HepG2 (cell line): ENCODE measurements at regions not wholly inside any gene's neighbourhood (a gene's known extent, or its start where the extent isn't known, plus 50 kb on each side); places are given as distances from the start of the nearest gene placed in this dataset.

Experiments used
- ATAC-seq: fragments of 200-7000 bp; cut with Tn5 transposase; 3 replicates; pipeline ENCODE4 v1.9.1; 2020; ENCODE audit warnings: mild to moderate bottlenecking, moderate library complexity
- BruUV-seq: library from RNA; stranded (reverse); fragments of 400-500 nt; replicated peaks from 2 replicates; lab custom pipeline; 2021; lab: Mats Ljungman, UMichigan
- CTCF ChIA-PET: fragments of 300-600 bp; formaldehyde crosslinking; extraction: SDS; loops from one replicate; lab custom pipeline; 2021; ENCODE audit warnings: low total read pairs, inconsistent platforms, low intra/inter-chr PET ratio; lab: Yijun Ruan, JAX
- POLR2A ChIA-PET: fragments of 350-600 bp; sonication (Branson Sonifier 250); formaldehyde crosslinking; loops from one replicate; lab custom pipeline; 2020; ENCODE audit warnings: antibody characterized with exemption, inconsistent platforms; lab: Yijun Ruan, JAX
- DNase-seq: peaks from one replicate; pipeline ENCODE4 v3.0.0-alpha.2; 2015; ENCODE audit warnings: low spot score
- FAIRE-seq: peaks from 3 replicates; lab custom pipeline; 2011; peaks lifted over from hg19 to GRCh38; lab: Jason Lieb, UNC
- H2AFZ ChIP-seq: one replicate; pipeline ENCODE4 v1.6.1; 2011; ENCODE audit warnings: low read length, inconsistent platforms
- H3K27ac ChIP-seq: fragments of 300-600 bp; 3 replicates; pipeline ENCODE4 v1.8.0; 2011; ENCODE audit warnings: mixed run types, mild to moderate bottlenecking, mixed read lengths, low read length, inconsistent platforms; ENCODE audit not compliant: insufficient read depth; ENCODE audit errors: extremely low read length
- H3K27me3 ChIP-seq, 2 experiments: fragments of 200-600 bp in 1 of 2; 2 replicates in 1 of 2; 3 replicates in 1 of 2; pipeline versions ENCODE4 v1.6.0 to v1.8.0; 2011; ENCODE audit warnings: low read length in 2 of 2, mild to moderate bottlenecking in 2 of 2, moderate library complexity in 2 of 2, inconsistent platforms in 1 of 2; ENCODE audit not compliant: insufficient read depth in 2 of 2, control insufficient read depth in 1 of 2
- H3K36me3 ChIP-seq, 2 experiments: fragments of 200-600 bp in 1 of 2; replicated peaks in 1 of 2; 2 replicates in 1 of 2; 3 replicates in 1 of 2; pipeline versions ENCODE4 v1.5.1 to v1.8.0; 2011; ENCODE audit warnings: low read length in 2 of 2, inconsistent platforms in 1 of 2; ENCODE audit not compliant: insufficient read depth in 2 of 2, control insufficient read depth in 1 of 2
- H3K4me1 ChIP-seq: 2 replicates; pipeline ENCODE4 v1.5.1; 2012; ENCODE audit warnings: low read length, inconsistent platforms; ENCODE audit not compliant: insufficient read depth
- H3K4me2 ChIP-seq: 2 replicates; pipeline ENCODE4 v1.6.0; 2011; ENCODE audit warnings: low read depth, low read length, inconsistent platforms
- H3K4me3 ChIP-seq, 3 experiments: fragments of 200-600 bp in 1 of 3; sonication (generic), shearing (Covaris generic) in 1 of 3; replicated peaks in 1 of 3; 2 replicates each; pipeline ENCODE4 v1.5.1; 2011 to 2016; ENCODE audit warnings: low read length in 3 of 3, inconsistent platforms in 2 of 3, low read depth in 2 of 3, mild to moderate bottlenecking in 2 of 3, control low read depth in 1 of 3, mixed read lengths in 1 of 3; ENCODE audit not compliant: insufficient read depth in 1 of 3
- H3K79me2 ChIP-seq: one replicate; pipeline ENCODE4 v1.6.1; 2011; ENCODE audit warnings: low read length, inconsistent platforms; ENCODE audit not compliant: insufficient read depth
- H3K9ac ChIP-seq: 2 replicates; pipeline ENCODE4 v1.6.0; 2011; ENCODE audit warnings: mild to moderate bottlenecking, low read depth, low read length, inconsistent platforms; ENCODE audit not compliant: insufficient read depth
- H3K9me3 ChIP-seq: 2 replicates; pipeline ENCODE4 v1.5.1; 2012; ENCODE audit warnings: mild to moderate bottlenecking, low read length
- H4K20me1 ChIP-seq: 2 replicates; pipeline ENCODE4 v1.6.0; 2011; ENCODE audit warnings: inconsistent platforms, mild to moderate bottlenecking, low read length, moderate library complexity; ENCODE audit not compliant: insufficient read depth
- CERS6 ChIP-seq: sonication (generic); formaldehyde crosslinking; IDR thresholded peaks from 2 replicates; pipeline ENCODE4 v1.5.0; 2020; ENCODE audit warnings: missing genetic modification reagents
- CHD2 ChIP-seq: IDR thresholded peaks from 2 replicates; pipeline ENCODE4 v1.6.1; 2011; ENCODE audit warnings: low read depth, low read length, improper control_type of control experiment
- DNMT3B ChIP-seq: conservative IDR thresholded peaks from 2 replicates; pipeline ENCODE4 v1.6.1; 2016; ENCODE audit warnings: missing biosample characterization, control low read depth
- ZNF17 ChIP-seq: sonication (generic); formaldehyde crosslinking; IDR thresholded peaks from 2 replicates; pipeline ENCODE4 v1.5.0; 2020; ENCODE audit warnings: mild to moderate bottlenecking, missing genetic modification reagents
- ZNF44 ChIP-seq: sonication (generic); formaldehyde crosslinking; IDR thresholded peaks from 2 replicates; pipeline ENCODE4 v1.5.1; 2020; ENCODE audit warnings: mild to moderate bottlenecking, missing genetic modification reagents
- WGBS: methylation state at CpG from one replicate; pipeline ENCODE4 v1.1.6; 2017; ENCODE audit warnings: low lambda C conversion rate; 5-methylcytosine and 5-hydroxymethylcytosine counted together
- in situ Hi-C: cut with HindIII; loops from 2 replicates; pipeline ENCODE4 v1.10.0; 2017; ENCODE audit warnings: low pct_unique_long_range_greater_than_20kb; ENCODE audit not compliant: extremely low pct_ligation_motif_present
- intact Hi-C: fragments of 100-400 bp; cut with micrococcal nuclease; formaldehyde crosslinking; loops from one replicate; pipeline ENCODE4 v1.10.0; 2022; ENCODE audit not compliant: unreplicated experiment
- TF ChIP-seq, protein P1 (sequence below): sonication (generic); formaldehyde crosslinking; IDR thresholded peaks from 2 replicates; pipeline ENCODE4 v1.8.1; 2022; ENCODE audit warnings: mild to moderate bottlenecking, missing genetic modification reagents

DNA sequence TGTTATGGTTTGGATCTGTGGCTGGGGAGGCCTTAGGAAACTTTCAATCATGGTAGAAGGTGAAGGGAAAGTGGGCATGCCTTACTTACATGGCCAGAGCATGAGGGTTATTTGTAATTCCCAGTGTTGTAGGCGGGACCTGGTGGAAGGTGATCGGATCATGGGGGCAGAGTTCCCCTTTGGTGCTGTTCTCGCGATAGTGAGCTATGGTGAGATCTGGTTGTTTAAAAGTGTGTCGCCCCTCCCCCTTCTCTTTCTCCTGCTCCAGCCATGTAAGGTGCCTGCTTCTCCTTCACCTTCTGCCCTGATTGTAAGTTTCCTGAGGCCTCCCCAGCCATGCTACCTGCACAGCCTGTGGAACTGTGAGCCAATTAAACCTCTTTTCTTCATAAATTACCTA lies 145.8 kb downstream of the TFAP2C start:
- no peaks in the 10 kb centered on the region for H3K79me2 ChIP-seq
- WGBS, result 33% methylated on average over 5 of the region's 5 CpGs
- no peak overlapping the region for H3K9ac ChIP-seq
- FAIRE-seq (no peak), DNase-seq (no peak), ATAC-seq (no peak)
- no peaks in the 10 kb centered on the region for H4K20me1 ChIP-seq
- H3K4me2 ChIP-seq, result no peak overlapping the region
- no peak overlapping the region for H3K4me3 ChIP-seq
- ChIA-PET CTCF (no interaction called here), POLR2A (no interaction called here)
- intact Hi-C loops, result no loop called here
- H3K27me3 ChIP-seq, result peaks cover 0 to 12% of the 10 kb centered on the region in 2 experiments; a peak in 2 of 5 replicates
- no peak overlapping the region for H2AFZ ChIP-seq
- in situ Hi-C loops, result no loop called here
- BruUV-seq, result no TSS peak
- no peak for TF ChIP-seq ZNF17
- TF ChIP-seq CHD2, result peak; percentile 79
- H3K4me1 ChIP-seq, result no peaks in the 10 kb centered on the region
- no peak overlapping the region for H3K27ac ChIP-seq
- H3K36me3 ChIP-seq, result no peaks in the 10 kb centered on the region
- no peaks in the 10 kb centered on the region for H3K9me3 ChIP-seq

DNA sequence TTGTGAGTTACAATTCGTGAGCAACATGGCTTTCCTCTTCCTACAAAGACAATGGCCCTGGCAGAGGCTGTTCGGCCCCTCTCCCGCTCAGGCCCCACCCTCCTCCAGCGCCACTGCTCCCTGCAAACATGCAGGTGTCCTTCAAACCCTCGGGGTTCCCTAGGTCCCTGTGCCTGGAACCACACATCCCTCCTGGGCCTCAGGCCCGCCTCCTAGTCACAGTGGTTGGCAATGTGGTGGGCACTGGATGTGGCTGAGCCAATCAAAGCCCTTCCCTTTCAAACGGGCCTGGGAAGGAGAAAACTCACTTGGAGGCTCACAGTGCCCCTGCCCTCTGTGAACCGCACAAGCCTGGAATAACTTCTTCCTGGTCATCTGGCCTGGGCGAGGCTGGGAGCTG lies 147.2 kb downstream of the TFAP2C start:
- no peak overlapping the region for H3K9ac ChIP-seq
- DNase-seq, result no peak
- no peaks in the 10 kb centered on the region for H3K9me3 ChIP-seq
- no peak; the same call in 2 of the 3 replicates for ATAC-seq
- peaks cover 0 to 19% of the 10 kb centered on the region in 2 experiments; a peak in 2 of 5 replicates for H3K27me3 ChIP-seq
- intact Hi-C loops (no loop called here), in situ Hi-C loops (no loop called here)
- H3K79me2 ChIP-seq, result no peaks in the 10 kb centered on the region
- POLR2A ChIA-PET, result no interaction called here
- no peaks in the 10 kb centered on the region for H3K4me1 ChIP-seq
- CTCF ChIA-PET, result no interaction called here
- BruUV-seq, result no TSS peak
- no peak overlapping the region for H3K27ac ChIP-seq
- no peaks in the 10 kb centered on the region for H3K36me3 ChIP-seq
- no peak overlapping the region for H3K4me3 ChIP-seq
- no peak overlapping the region for H3K4me2 ChIP-seq
- no peak overlapping the region for H2AFZ ChIP-seq
- TF ChIP-seq ZNF44 (no peak), CERS6 (CRISPR knock-in tag) (no peak), DNMT3B (CRISPR knock-in tag) (no peak)
- TF ChIP-seq, protein P1, sequence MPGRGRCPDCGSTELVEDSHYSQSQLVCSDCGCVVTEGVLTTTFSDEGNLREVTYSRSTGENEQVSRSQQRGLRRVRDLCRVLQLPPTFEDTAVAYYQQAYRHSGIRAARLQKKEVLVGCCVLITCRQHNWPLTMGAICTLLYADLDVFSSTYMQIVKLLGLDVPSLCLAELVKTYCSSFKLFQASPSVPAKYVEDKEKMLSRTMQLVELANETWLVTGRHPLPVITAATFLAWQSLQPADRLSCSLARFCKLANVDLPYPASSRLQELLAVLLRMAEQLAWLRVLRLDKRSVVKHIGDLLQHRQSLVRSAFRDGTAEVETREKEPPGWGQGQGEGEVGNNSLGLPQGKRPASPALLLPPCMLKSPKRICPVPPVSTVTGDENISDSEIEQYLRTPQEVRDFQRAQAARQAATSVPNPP (CRISPR knock-in tag), result no peak
- no peak for FAIRE-seq
- 18% methylated on average over 9 of the region's 9 CpGs for WGBS
- H4K20me1 ChIP-seq, result no peaks in the 10 kb centered on the region
